Gastrocnemius medialis (tissue), 4 donors: ENCODE measurements at regions not wholly inside any gene's neighbourhood (a gene's known extent, or its start where the extent isn't known, plus 50 kb on each side); places are given as distances from the start of the nearest gene placed in this dataset.

Experiments used
- POLR2A ChIP-seq, 2 donors: fragments of 450-650 bp; IDR thresholded peaks; one replicate each; pipeline ENCODE4 v1.6.1; 2017; ENCODE audit warnings: antibody characterized with exemption in 2 of 2, mild to moderate bottlenecking in 2 of 2, moderate library complexity in 2 of 2
- TF ChIP-seq, protein P1 (sequence below), 5 experiments: fragments of 450-650 bp in 3 of 5; fragments of 200-600 bp in 2 of 5; sonication (generic) in 2 of 5; IDR thresholded peaks in 4 of 5; conservative IDR thresholded peaks in 1 of 5; 1 replicate in 4 of 5; 2 replicates in 1 of 5; pipeline ENCODE4 v1.5.1; 2016 to 2019; ENCODE audit warnings: antibody characterized with exemption in 5 of 5, mild to moderate bottlenecking in 3 of 5, moderate library complexity in 3 of 5

DNA sequence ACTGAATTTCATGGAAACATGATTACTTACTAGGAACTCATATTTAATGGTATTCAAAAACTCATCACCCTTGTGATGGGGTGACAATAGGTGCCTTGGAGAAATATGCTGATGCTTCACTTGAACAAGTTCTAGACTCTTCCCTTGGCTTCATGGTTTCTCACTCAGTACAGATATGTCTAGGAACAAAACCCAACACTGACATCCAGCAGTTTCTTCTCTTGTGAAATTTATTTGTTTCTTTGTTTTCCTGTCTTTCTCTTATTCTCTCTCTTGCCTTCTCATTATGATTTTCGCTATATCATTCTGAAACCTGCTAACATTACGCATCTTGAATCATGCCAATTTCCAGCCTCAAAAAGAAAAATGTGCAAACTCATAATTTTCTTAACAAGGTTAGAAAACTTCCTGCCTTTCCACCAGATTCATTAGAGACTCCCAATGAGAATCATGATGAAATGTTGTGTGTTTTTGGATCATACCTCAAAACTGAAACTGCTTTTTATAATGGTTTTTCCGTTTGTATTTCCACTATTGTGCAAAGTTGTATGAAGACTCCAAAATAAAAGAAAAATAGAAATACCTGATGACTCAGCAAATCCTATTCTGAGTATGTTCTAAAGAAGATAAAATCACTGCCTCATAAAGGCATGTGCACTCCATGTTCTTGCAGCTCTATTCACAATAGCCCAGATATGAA lies 1021.5 kb downstream of the TMEM121 start:
- no peak for TF ChIP-seq POLR2A (IDR thresholded peaks at IDR 0.05)
- TF ChIP-seq, protein P1, sequence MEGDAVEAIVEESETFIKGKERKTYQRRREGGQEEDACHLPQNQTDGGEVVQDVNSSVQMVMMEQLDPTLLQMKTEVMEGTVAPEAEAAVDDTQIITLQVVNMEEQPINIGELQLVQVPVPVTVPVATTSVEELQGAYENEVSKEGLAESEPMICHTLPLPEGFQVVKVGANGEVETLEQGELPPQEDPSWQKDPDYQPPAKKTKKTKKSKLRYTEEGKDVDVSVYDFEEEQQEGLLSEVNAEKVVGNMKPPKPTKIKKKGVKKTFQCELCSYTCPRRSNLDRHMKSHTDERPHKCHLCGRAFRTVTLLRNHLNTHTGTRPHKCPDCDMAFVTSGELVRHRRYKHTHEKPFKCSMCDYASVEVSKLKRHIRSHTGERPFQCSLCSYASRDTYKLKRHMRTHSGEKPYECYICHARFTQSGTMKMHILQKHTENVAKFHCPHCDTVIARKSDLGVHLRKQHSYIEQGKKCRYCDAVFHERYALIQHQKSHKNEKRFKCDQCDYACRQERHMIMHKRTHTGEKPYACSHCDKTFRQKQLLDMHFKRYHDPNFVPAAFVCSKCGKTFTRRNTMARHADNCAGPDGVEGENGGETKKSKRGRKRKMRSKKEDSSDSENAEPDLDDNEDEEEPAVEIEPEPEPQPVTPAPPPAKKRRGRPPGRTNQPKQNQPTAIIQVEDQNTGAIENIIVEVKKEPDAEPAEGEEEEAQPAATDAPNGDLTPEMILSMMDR (IDR thresholded peaks at IDR 0.05 in 4 of 5, conservative IDR thresholded peaks at IDR 0.05 in 1 of 5): no peak
